OCI-M2 (cell line): ENCODE measurements at regions not wholly inside any gene's neighbourhood (a gene's known extent, or its start where the extent isn't known, plus 50 kb on each side); places are given as distances from the start of the nearest gene placed in this dataset.

Experiments used
- DNase-seq: peaks from one replicate; lab custom pipeline; 2025; ENCODE audit not compliant: unreplicated experiment; lab: John Stamatoyannopoulos, UW

DNA sequence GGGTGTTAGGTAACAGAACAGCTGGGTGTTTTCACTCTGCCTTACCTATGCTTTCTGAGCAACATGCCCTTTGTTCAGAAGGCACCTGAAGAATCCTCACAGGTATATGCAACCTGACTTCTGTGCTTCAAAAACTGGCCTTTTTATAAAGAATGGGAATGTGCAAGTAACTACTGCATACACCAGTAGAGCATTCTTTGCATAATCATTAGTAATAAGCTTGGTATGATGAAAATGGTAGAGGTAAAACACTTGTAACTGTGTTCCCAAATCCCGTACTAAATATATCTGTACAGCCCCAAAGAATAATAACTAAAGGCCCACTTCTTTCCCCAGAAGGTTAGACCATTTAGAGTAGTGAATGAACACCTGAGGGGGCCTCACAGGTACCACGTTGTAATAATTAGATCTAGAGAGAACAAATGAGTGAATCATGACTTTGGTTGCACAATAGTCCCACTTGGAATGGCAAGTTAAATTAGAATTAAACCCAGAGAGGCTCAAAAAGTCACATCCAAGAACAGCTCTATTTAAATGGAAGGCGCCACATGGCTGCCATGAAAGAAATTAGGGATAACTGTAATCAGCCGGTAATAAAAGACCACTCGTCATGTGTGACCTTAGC lies 413.9 kb downstream of the KLF12 start:
- no peak for DNase-seq

DNA sequence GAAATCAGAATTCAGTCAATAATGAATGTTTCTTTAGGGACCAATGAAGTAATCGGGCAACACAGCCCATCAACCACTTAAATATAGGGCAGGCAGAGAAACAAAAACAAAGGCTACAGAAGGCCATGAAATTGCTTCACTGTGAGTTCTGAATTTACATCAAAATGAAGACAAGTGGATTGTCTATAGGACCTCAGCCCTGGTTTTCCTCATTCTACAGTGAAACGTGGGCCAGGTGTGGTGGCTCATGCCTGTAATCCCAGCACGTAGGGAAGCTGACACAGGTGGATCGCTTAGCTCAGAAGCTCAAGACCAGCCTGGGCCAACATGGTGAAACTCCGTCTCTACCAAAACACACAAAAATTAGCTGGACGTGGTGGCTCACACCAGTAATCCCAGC lies 416.0 kb downstream of the KLF12 start:
- no peak for DNase-seq

DNA sequence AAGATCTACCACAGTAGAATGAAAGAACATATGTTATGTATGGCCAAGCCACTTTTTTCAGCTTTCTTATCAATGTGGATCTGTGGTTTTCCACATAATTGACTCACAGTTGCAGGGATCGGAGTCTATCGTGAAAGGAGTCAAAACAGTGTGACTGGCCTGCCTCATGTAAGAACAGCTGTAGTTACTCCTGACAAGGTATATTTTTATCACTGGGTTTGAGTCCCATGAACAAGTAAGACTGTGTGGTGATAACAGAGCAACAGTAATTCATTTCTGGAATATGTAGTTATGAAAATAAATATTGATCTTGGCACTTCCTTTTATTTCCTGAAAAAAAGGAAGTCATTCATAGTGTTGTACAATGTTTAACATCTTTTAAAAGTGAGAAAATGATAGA lies 416.6 kb downstream of the KLF12 start:
- no peak for DNase-seq

DNA sequence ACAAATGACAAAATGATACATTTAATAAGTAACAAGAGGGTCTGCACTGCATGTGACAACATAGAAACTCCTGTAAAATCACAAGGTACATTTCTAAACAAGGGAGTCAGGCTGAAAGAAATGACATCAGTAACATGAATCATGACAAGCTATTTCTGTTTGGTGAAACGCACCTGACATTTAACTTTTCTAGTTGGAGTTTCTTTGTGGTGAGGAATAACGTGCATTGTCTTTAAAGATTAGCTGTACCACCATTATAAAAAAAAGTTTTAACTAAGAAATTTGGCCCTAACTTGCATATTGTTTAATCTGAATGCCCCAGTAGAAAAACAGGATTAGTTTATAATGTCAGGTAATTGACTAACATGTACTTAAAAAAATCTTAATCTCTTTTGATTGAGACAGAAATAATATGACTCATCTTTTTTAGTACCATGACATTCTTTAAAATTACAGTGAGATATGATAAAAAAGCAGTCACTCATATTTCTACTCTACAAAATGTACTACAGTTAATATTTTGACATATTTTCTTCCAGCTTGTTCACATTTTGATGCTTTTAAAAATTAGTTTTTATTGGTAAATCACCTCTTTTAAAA lies 418.2 kb downstream of the KLF12 start:
- no peak for DNase-seq

GRCh38 chr13:73715114-73715910 lies 418.9 kb downstream of the KLF12 start:
- no peak for DNase-seq

- no peak for DNase-seq
These were observed 419.7 kb downstream of the KLF12 start for GRCh38 chr13:73714522-73714921.

GRCh38 chr13:73708393-73708985 lies 425.7 kb downstream of the KLF12 start:
- peak; percentile 7 for DNase-seq

DNA sequence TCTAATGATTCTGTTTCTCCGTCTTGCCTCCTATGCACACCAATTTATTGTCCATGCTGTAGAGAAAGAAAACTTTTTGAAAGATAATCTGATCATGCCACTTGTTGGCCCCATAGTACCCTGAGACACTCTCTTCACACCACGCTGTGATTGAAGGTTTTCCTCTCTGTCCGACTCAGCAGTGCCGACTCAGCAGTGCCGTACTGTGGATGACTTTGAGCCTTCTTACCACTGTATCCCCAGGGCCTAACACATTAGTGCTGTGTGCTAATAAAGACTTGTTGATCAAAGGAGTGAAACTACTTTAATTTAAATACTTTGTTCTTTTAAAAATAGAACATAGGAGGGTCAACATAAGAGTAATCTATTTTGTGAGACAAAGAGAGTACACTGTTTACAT lies 429.6 kb downstream of the KLF12 start:
- no peak for DNase-seq

DNA sequence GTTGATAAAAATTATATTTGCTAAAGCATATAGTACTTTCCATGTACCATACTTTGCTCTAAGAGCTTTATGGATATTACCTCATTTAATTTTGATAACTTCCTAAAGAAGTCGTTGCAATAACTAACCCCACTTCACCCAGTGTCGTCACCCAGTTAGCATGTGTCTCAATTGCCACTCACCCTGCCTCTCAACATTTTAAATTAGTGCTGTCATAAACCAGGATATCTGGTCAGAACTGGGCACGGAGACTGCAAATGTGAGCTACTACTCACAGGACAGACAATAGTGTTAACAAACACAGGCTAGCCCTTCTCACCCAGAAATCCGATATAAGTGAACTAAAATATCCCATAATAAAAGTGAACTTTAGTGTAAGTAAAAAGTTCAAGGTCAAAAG lies 430.6 kb downstream of the KLF12 start:
- no peak for DNase-seq

GRCh38 chr13:73702419-73703071 lies 431.7 kb downstream of the KLF12 start:
- no peak for DNase-seq

GRCh38 chr13:73701160-73701559 lies 433.0 kb downstream of the KLF12 start:
- no peak for DNase-seq

- DNase-seq = no peak
These were observed 435.3 kb downstream of the KLF12 start for GRCh38 chr13:73698859-73699258.

DNA sequence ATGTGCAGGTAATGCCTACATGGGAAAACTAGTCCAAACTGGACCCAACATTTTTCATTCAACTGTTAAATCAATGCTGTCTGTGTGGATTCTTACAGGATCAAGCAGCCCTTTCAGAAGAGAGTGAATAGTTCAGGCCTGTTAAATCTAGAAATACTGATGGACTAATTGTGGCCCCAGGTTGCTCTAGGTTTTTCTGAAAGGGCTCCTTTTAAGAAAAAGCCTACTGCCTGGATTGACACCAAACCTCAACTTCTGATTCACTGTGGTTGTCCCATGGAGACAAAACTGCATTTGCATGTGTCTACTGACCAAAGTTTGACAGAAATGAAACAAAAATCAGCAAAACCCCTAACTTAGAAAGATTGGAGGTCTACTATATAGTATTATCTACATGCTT lies 437.0 kb downstream of the KLF12 start:
- DNase-seq = no peak

GRCh38 chr13:73696713-73697112 lies 437.5 kb downstream of the KLF12 start:
- DNase-seq = no peak

DNA sequence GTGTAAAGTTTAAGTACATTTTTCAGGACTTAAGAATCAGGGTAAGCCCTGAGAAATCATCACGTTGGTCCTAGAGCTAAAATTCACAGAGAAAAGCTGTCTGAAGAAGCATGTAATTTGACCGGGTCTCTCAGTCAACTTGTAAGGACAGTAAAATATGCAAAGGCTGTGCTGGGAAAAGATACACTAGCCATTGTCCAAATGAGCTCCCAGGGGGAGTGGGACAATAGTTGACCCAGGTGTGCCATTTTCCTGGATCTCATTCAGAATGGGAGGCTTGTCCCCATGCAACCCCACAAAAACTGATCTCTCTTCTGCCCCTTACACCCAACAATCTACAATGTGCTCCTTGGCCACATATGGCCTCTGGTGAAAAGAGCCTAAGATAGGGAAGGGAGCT lies 437.9 kb downstream of the KLF12 start:
- no peak for DNase-seq

DNA sequence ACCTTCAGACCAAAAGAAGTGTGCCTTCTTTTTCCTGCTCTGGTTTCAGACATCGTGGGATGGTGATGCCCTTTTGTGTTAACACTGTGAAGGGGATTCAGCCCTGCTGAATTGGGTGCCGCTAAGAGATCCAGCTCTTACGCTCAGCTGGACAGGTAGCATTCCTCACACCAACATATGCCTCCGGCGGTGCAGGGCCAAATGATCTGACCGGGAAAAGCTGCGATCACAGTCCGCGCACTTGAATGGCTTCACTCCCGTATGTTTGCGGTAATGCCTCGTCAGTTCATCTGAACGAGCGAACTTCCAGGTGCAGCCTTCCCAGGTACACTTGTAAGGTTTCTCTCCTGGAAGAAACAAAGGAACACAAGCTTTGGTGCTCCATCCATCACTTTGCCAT lies 438.9 kb downstream of the KLF12 start:
- no peak for DNase-seq

GRCh38 chr13:73693215-73693614 lies 441.0 kb downstream of the KLF12 start:
- DNase-seq = no peak

- DNase-seq = no peak
These were observed 442.3 kb downstream of the KLF12 start for GRCh38 chr13:73691891-73692290.

- no peak for DNase-seq
These were observed 446.3 kb downstream of the KLF12 start for GRCh38 chr13:73687929-73688328.

- no peak for DNase-seq
These were observed 447.1 kb downstream of the KLF12 start for GRCh38 chr13:73687087-73687486.

DNA sequence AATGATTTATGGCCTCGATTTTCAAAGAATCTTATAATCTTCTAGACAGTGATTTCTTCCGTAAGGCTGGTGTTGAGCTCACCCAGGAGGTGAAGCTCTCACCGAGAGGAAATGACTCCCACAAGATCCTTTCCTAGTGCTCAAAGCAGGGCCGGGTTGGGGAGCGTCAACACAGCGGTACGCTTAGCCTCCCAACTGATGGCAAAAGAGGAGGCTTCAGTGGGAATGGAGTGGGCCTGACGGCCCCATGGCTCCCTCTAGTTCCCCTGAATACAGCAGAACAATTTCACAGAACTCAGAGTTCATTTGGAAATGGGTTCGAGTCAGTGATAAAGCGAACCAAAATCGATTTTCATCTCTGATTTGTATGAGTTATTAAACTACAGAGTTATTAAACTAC lies 449.5 kb downstream of the KLF12 start:
- DNase-seq = no peak

DNA sequence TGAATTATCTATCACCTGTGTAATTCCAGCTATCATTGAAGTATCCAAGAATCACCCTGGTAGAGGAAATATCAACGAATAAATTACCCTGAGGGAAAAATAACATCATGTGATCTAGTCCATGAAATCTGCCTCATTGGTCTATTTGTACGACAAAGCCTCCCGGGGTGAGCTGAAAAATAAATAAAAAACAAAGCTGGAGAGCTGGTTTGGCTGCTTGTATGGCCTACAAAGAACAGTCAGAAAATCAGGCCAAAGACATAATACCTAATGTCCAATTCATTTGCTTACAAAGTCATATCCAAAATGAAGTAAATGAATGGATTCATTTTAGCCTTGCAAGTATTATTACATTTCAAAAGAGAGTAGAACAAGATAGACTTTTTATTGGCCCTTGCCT lies 449.9 kb downstream of the KLF12 start:
- no peak for DNase-seq
